ENCODE measurements at regions not wholly inside any gene's neighbourhood (a gene's known extent, or its start where the extent isn't known, plus 50 kb on each side); places are given as distances from the start of the nearest gene placed in this dataset.

- H3K9me3 ChIP-seq (ENCODE audit: control insufficient read depth, insufficient read depth, low read depth, low read length): no peaks in the 10 kb centered on the region
- no peak overlapping the region for H3K4me3 ChIP-seq (ENCODE audit: low read depth in 2 of 2, low read length in 2 of 2)
- no peaks in the 10 kb centered on the region for H3K36me3 ChIP-seq (ENCODE audit: control insufficient read depth, insufficient read depth, low read length)
- H3K27ac ChIP-seq (ENCODE audit: low read length): no peak overlapping the region
- ATAC-seq (no peak), DNase-seq (ENCODE audit: low read depth, low spot score) (no peak)
- in situ Hi-C loops (cut with HindIII; ENCODE audit: low pct_unique_long_range_greater_than_20kb, low sequenced_read_pairs): no loop called here
- no TSS peak for BruUV-seq (replicated peaks)
- ChIA-PET POLR2A (no interaction called here), CTCF (interaction anchor here (0.6 kb wide), 1 partner anchor 17 kb away, joined by 3 read pairs; no protein-coding TSS in a partner anchor)
- no peaks in the 10 kb centered on the region for H3K4me1 ChIP-seq (ENCODE audit: control insufficient read depth, insufficient read depth, low read length)
- H3K27me3 ChIP-seq (ENCODE audit: control insufficient read depth, insufficient read depth, low read length): no peaks in the 10 kb centered on the region
- intact Hi-C loops (cut with micrococcal nuclease; ENCODE audit: unreplicated experiment): no loop called here
- TF ChIP-seq CTCF (IDR thresholded peaks at IDR 0.05) (no peak), POLR2AphosphoS5 (IDR thresholded peaks at IDR 0.05; ENCODE audit: low read depth, low read length) (no peak), REST (IDR thresholded peaks at IDR 0.05; ENCODE audit: insufficient read depth in 1 of 2, low read depth in 2 of 2, low read length in 1 of 2) (no peak), SIN3A (IDR thresholded peaks at IDR 0.05; ENCODE audit: borderline replicate concordance, insufficient read depth, low read depth, low read length) (no peak), TCF7L2 (IDR thresholded peaks at IDR 0.05; ENCODE audit: low read depth, low read length) (no peak)
Measured at GRCh38 chr22:23509571-23510302, 70.4 kb downstream of the IGLL1 start.

GRCh38 chr22:23504516-23504915 lies 75.6 kb downstream of the IGLL1 start:
- BruUV-seq (replicated peaks): no TSS peak
- intact Hi-C loops (cut with micrococcal nuclease; ENCODE audit: unreplicated experiment): no loop called here
- Histone ChIP-seq H3K36me3 (ENCODE audit: control insufficient read depth, insufficient read depth, low read length) (no peaks in the 10 kb centered on the region), H3K27ac (ENCODE audit: low read length) (no peak overlapping the region), H3K27me3 (ENCODE audit: control insufficient read depth, insufficient read depth, low read length) (no peaks in the 10 kb centered on the region), H3K4me3 (ENCODE audit: low read depth in 2 of 2, low read length in 2 of 2) (no peak overlapping the region), H3K9me3 (ENCODE audit: control insufficient read depth, insufficient read depth, low read depth, low read length) (no peaks in the 10 kb centered on the region), H3K4me1 (ENCODE audit: control insufficient read depth, insufficient read depth, low read length) (no peaks in the 10 kb centered on the region)
- TF ChIP-seq SIN3A (IDR thresholded peaks at IDR 0.05; ENCODE audit: borderline replicate concordance, insufficient read depth, low read depth, low read length) (no peak), CTCF (IDR thresholded peaks at IDR 0.05) (no peak), TCF7L2 (IDR thresholded peaks at IDR 0.05; ENCODE audit: low read depth, low read length) (no peak), POLR2AphosphoS5 (IDR thresholded peaks at IDR 0.05; ENCODE audit: low read depth, low read length) (no peak), REST (IDR thresholded peaks at IDR 0.05; ENCODE audit: insufficient read depth in 1 of 2, low read depth in 2 of 2, low read length in 1 of 2) (no peak)
- in situ Hi-C loops (cut with HindIII; ENCODE audit: low pct_unique_long_range_greater_than_20kb, low sequenced_read_pairs): no loop called here
- CTCF ChIA-PET: no interaction called here
- ATAC-seq (no peak), DNase-seq (ENCODE audit: low read depth, low spot score) (no peak)
- POLR2A ChIA-PET: no interaction called here
